H1 (cell line): ENCODE measurements at regions not wholly inside any gene's neighbourhood (a gene's known extent, or its start where the extent isn't known, plus 50 kb on each side); places are given as distances from the start of the nearest gene placed in this dataset.

Source experiments
- CTCF ChIA-PET: fragments of 300-600 bp; sonication (Branson Sonifier 250); formaldehyde crosslinking; loops from one replicate; lab custom pipeline; 2021; ENCODE audit not compliant: partially characterized antibody; lab: Charles Lee
- POLR2A ChIA-PET: fragments of 300-600 bp; sonication (Branson Sonifier 250); formaldehyde crosslinking; loops from one replicate; lab custom pipeline; 2021; ENCODE audit warnings: inconsistent platforms; ENCODE audit not compliant: partially characterized antibody; lab: Charles Lee
- DNase-seq, 2 experiments: peaks; one replicate each; pipeline versions ENCODE4 v3.0.0 to v3.0.0-alpha.2; 2010 to 2022; ENCODE audit warnings: low spot score in 2 of 2, low read depth in 1 of 2, mixed read lengths in 1 of 2
- FAIRE-seq: peaks from 2 replicates; lab custom pipeline; 2011; peaks lifted over from hg19 to GRCh38; lab: Jason Lieb, UNC
- H2AFZ ChIP-seq: 2 replicates; pipeline ENCODE4 v1.8.1; 2012; ENCODE audit warnings: low read length, inconsistent platforms
- H2AK5ac ChIP-seq: 2 replicates; pipeline ENCODE4 v1.6.1; 2013; ENCODE audit warnings: low read depth, low read length
- H2BK120ac ChIP-seq: replicated peaks from 2 replicates; pipeline ENCODE3; 2013; ENCODE audit warnings: low read depth, low read length, inconsistent platforms
- H2BK12ac ChIP-seq: 2 replicates; pipeline ENCODE4 v1.6.1; 2013; ENCODE audit warnings: low read depth, low read length
- H2BK15ac ChIP-seq: 2 replicates; pipeline ENCODE4 v1.6.1; 2013; ENCODE audit warnings: low read length
- H2BK20ac ChIP-seq: 2 replicates; pipeline ENCODE4 v1.6.1; 2013; ENCODE audit warnings: low read length
- H2BK5ac ChIP-seq: 2 replicates; pipeline ENCODE4 v1.6.1; 2013; ENCODE audit warnings: low read depth, low read length
- H3K14ac ChIP-seq: 2 replicates; pipeline ENCODE4 v1.6.1; 2013; ENCODE audit warnings: inconsistent platforms; ENCODE audit not compliant: insufficient read length
- H3K18ac ChIP-seq: 2 replicates; pipeline ENCODE4 v1.6.1; 2013; ENCODE audit warnings: low read length; ENCODE audit errors: extremely low read depth
- H3K23ac ChIP-seq: 2 replicates; pipeline ENCODE4 v1.6.1; 2013; ENCODE audit warnings: inconsistent platforms; ENCODE audit not compliant: insufficient read length
- H3K23me2 ChIP-seq: 2 replicates; pipeline ENCODE4 v1.6.1; 2013; ENCODE audit warnings: low read depth, low read length
- H3K27ac ChIP-seq: 2 replicates; pipeline ENCODE4 v1.6.1; 2011; ENCODE audit warnings: low read depth, low read length, inconsistent platforms
- H3K27me3 ChIP-seq, 4 experiments: replicated peaks in 1 of 4; 1 replicate in 1 of 4; 2 replicates in 3 of 4; pipeline versions ENCODE4 v1.6.1 to v1.8.1; 2011 to 2013; ENCODE audit warnings: low read length in 3 of 4, mild to moderate bottlenecking in 3 of 4, inconsistent platforms in 2 of 4, mixed read lengths in 2 of 4, moderate library complexity in 1 of 4; ENCODE audit not compliant: control insufficient read depth in 3 of 4, insufficient read depth in 3 of 4; ENCODE audit errors: extremely low read depth in 1 of 4
- H3K36me3 ChIP-seq, 4 experiments: 2 replicates each; pipeline versions ENCODE4 v1.6.1 to v1.8.1; 2011 to 2013; ENCODE audit warnings: mild to moderate bottlenecking in 4 of 4, low read length in 3 of 4, moderate library complexity in 2 of 4, control low read depth in 1 of 4, inconsistent platforms in 1 of 4; ENCODE audit not compliant: insufficient read depth in 4 of 4, control insufficient read depth in 2 of 4
- H3K4ac ChIP-seq: replicated peaks from 2 replicates; pipeline ENCODE3; 2013; ENCODE audit warnings: low read length, low read depth, mixed read lengths, inconsistent platforms; ENCODE audit not compliant: insufficient read length
- H3K4me1 ChIP-seq, 4 experiments: replicated peaks in 1 of 4; 1 replicate in 1 of 4; 2 replicates in 3 of 4; pipeline versions ENCODE4 v1.6.1 to v1.8.1; 2011 to 2013; ENCODE audit warnings: low read length in 3 of 4, inconsistent platforms in 2 of 4, mixed read lengths in 1 of 4; ENCODE audit not compliant: insufficient read depth in 4 of 4, control insufficient read depth in 3 of 4
- H3K4me2 ChIP-seq, 2 experiments: 2 replicates each; pipeline versions ENCODE4 v1.6.1 to v1.8.1; 2011 to 2013; ENCODE audit warnings: low read depth in 2 of 2, low read length in 2 of 2, control low read depth in 1 of 2, inconsistent platforms in 1 of 2, mild to moderate bottlenecking in 1 of 2; ENCODE audit not compliant: insufficient read depth in 1 of 2
- H3K4me3 ChIP-seq, 4 experiments: fragments of 200-600, 300-600 bp in 1 of 4; sonication (generic), shearing (Covaris generic), sonication (Bioruptor Twin) in 1 of 4; 2 replicates each; pipeline versions ENCODE4 v1.5.1 to v1.8.1; 2011 to 2016; ENCODE audit warnings: low read length in 4 of 4, low read depth in 3 of 4, control low read depth in 2 of 4, inconsistent platforms in 2 of 4, mild to moderate bottlenecking in 2 of 4, mixed read lengths in 1 of 4, moderate library complexity in 1 of 4; ENCODE audit not compliant: insufficient read depth in 2 of 4; ENCODE audit errors: extremely low read depth in 1 of 4
- H3K56ac ChIP-seq: replicated peaks from 2 replicates; pipeline ENCODE3; 2013; ENCODE audit warnings: low read depth, mild to moderate bottlenecking, mixed read lengths, low read length, inconsistent platforms; ENCODE audit not compliant: insufficient read length
- H3K79me1 ChIP-seq: 2 replicates; pipeline ENCODE4 v1.6.1; 2013; ENCODE audit warnings: low read depth, low read length, control low read depth
- H3K79me2 ChIP-seq, 2 experiments: 2 replicates each; pipeline versions ENCODE4 v1.6.1 to v1.8.1; 2012 to 2013; ENCODE audit warnings: low read length in 2 of 2, mild to moderate bottlenecking in 2 of 2, inconsistent platforms in 1 of 2; ENCODE audit not compliant: insufficient read depth in 2 of 2, control insufficient read depth in 1 of 2
- H3K9ac ChIP-seq, 4 experiments: replicated peaks in 1 of 4; 1 replicate in 1 of 4; 2 replicates in 3 of 4; pipeline versions ENCODE4 v1.6.1 to v1.8.1; 2011 to 2013; ENCODE audit warnings: low read depth in 3 of 4, low read length in 3 of 4, control low read depth in 2 of 4, mild to moderate bottlenecking in 2 of 4, moderate library complexity in 2 of 4, inconsistent platforms in 1 of 4; ENCODE audit errors: extremely low read depth in 1 of 4
- H3K9me3 ChIP-seq, 2 experiments: 2 replicates each; pipeline versions ENCODE4 v1.6.1 to v1.8.1; 2012 to 2013; ENCODE audit warnings: mild to moderate bottlenecking in 2 of 2, moderate library complexity in 2 of 2, control low read depth in 1 of 2, inconsistent platforms in 1 of 2, low read depth in 1 of 2, low read length in 1 of 2, mixed read lengths in 1 of 2; ENCODE audit not compliant: insufficient read depth in 2 of 2
- H4K20me1 ChIP-seq, 2 experiments: replicated peaks in 1 of 2; 2 replicates each; pipeline versions ENCODE3 to v1.8.1; 2011 to 2013; ENCODE audit warnings: inconsistent platforms in 2 of 2, low read length in 2 of 2, mild to moderate bottlenecking in 1 of 2; ENCODE audit not compliant: insufficient read depth in 2 of 2, control insufficient read depth in 1 of 2
- H4K5ac ChIP-seq: 2 replicates; pipeline ENCODE4 v1.6.1; 2013; ENCODE audit warnings: low read length, low read depth, mixed read lengths, inconsistent platforms; ENCODE audit not compliant: insufficient read length
- H4K8ac ChIP-seq: 2 replicates; pipeline ENCODE4 v1.8.0; 2013; ENCODE audit warnings: mild to moderate bottlenecking, moderate library complexity, low read length, inconsistent platforms; ENCODE audit not compliant: insufficient read depth; ENCODE audit errors: extremely low read depth
- H4K91ac ChIP-seq: replicated peaks from 2 replicates; pipeline ENCODE3; 2013; ENCODE audit warnings: low read length, mixed read lengths, inconsistent platforms; ENCODE audit not compliant: insufficient read length
- ASH2L ChIP-seq: fragments of 200-600, 300-600 bp; sonication (generic); IDR thresholded peaks from one replicate; pipeline ENCODE4 v1.7.1; 2017; ENCODE audit warnings: low read length
- BACH1 ChIP-seq: IDR thresholded peaks from 2 replicates; pipeline ENCODE4 v1.6.1; 2012; ENCODE audit warnings: low read length, improper control_type of control experiment
- BRCA1 ChIP-seq: IDR thresholded peaks from 2 replicates; pipeline ENCODE4 v1.6.1; 2012; ENCODE audit warnings: low read depth, low read length, improper control_type of control experiment
- CTBP2 ChIP-seq: IDR thresholded peaks from 2 replicates; pipeline ENCODE4 v1.7.0; 2011; ENCODE audit warnings: borderline replicate concordance, mild to moderate bottlenecking, moderate library complexity, mixed read lengths, low read length; ENCODE audit not compliant: insufficient read depth, insufficient read length
- EGR1 ChIP-seq: IDR thresholded peaks from 2 replicates; pipeline ENCODE4 v1.6.1; 2011; ENCODE audit warnings: low read depth, low read length, borderline replicate concordance
- MAX ChIP-seq: IDR thresholded peaks from 2 replicates; pipeline ENCODE4 v1.6.1; 2012; ENCODE audit warnings: inconsistent platforms
- NRF1 ChIP-seq: IDR thresholded peaks from 2 replicates; pipeline ENCODE4 v1.6.1; 2011; ENCODE audit warnings: mild to moderate bottlenecking, low read depth, low read length, improper control_type of control experiment
- POU5F1 ChIP-seq: IDR thresholded peaks from 2 replicates; pipeline ENCODE4 v1.6.1; 2011; ENCODE audit warnings: low read depth, mild to moderate bottlenecking, low read length, moderate library complexity
- RBBP5 ChIP-seq: IDR thresholded peaks from 2 replicates; pipeline ENCODE4 v1.7.1; 2012; ENCODE audit warnings: low read depth, mild to moderate bottlenecking, inconsistent platforms, low read length, moderate library complexity, borderline replicate concordance
- RFX5 ChIP-seq: IDR thresholded peaks from 2 replicates; pipeline ENCODE4 v1.6.1; 2011; ENCODE audit warnings: low read depth, low read length, improper control_type of control experiment, borderline replicate concordance
- RNF2 ChIP-seq: fragments of 200-900, 300-1000 bp; sonication (generic); IDR thresholded peaks from 2 replicates; pipeline ENCODE4 v1.7.1; 2016; ENCODE audit warnings: borderline replicate concordance, low read depth, mild to moderate bottlenecking, antibody characterized with exemption, low read length; ENCODE audit not compliant: poor library complexity, severe bottlenecking; ENCODE audit errors: missing control alignments
- SP4 ChIP-seq: IDR thresholded peaks from 2 replicates; pipeline ENCODE4 v1.6.1; 2012; ENCODE audit warnings: low read length, inconsistent platforms
- SUZ12 ChIP-seq: fragments of 200-600 bp; sonication (generic); IDR thresholded peaks from 2 replicates; pipeline ENCODE4 v1.6.1; 2012; ENCODE audit warnings: mild to moderate bottlenecking, inconsistent platforms, low read length, moderate library complexity, mixed read lengths
- TAF1 ChIP-seq: IDR thresholded peaks from 2 replicates; pipeline ENCODE4 v1.6.1; 2011; ENCODE audit warnings: mild to moderate bottlenecking, low read depth, low read length
- TAF7 ChIP-seq: optimal IDR thresholded peaks from 2 replicates; pipeline ENCODE3; 2011; ENCODE audit warnings: low read depth, mild to moderate bottlenecking, inconsistent platforms, low read length, moderate library complexity, borderline replicate concordance
- ZNF274 ChIP-seq: IDR thresholded peaks from 2 replicates; pipeline ENCODE4 v1.7.0; 2012; ENCODE audit warnings: low read length, borderline replicate concordance; ENCODE audit errors: extremely low read depth
- WGBS, 2 experiments: shearing (Covaris generic) in 1 of 2; methylation state at CpG; one replicate each; pipeline versions ENCODE4 v1.1.6 to v1.1.7; 2013 to 2015; ENCODE audit warnings: low lambda C conversion rate in 2 of 2, mixed read lengths in 2 of 2, inconsistent platforms in 1 of 2, low coverage in 1 of 2, missing lambda C conversion rate in 1 of 2; ENCODE audit not compliant: insufficient replicate concordance in 2 of 2, insufficient coverage in 1 of 2, insufficient read length in 1 of 2; ENCODE audit errors: extremely low coverage in 1 of 2, missing lambda C conversion rate in 1 of 2; 5-methylcytosine and 5-hydroxymethylcytosine counted together

- POLR2A ChIA-PET, result no interaction called here
- no peak for FAIRE-seq
- TF ChIP-seq EGR1, result no peak
- no peak for TF ChIP-seq ASH2L
- no peak for TF ChIP-seq BRCA1
- no peak for TF ChIP-seq BACH1
- no peak for TF ChIP-seq TAF7
- TF ChIP-seq SP4, result no peak
- no peak for TF ChIP-seq RFX5
- TF ChIP-seq POU5F1, result no peak
- TF ChIP-seq SUZ12, result no peak
- no peak for TF ChIP-seq RNF2
- no peak for TF ChIP-seq TAF1
- TF ChIP-seq RBBP5, result no peak
- no peak for TF ChIP-seq NRF1
- no peak for TF ChIP-seq MAX
- no peak for TF ChIP-seq CTBP2
- no peak for TF ChIP-seq ZNF274
These were observed 114.7 kb downstream of the TNFAIP3 start for GRCh38 chr6:137981758-137982157.

More at GRCh38 chr6:137981758-137982157, 114.7 kb downstream of the TNFAIP3 start:
- H4K8ac ChIP-seq, result no peak overlapping the region
- no peak overlapping the region for H3K4ac ChIP-seq
- H2BK12ac ChIP-seq, result no peak overlapping the region
- H3K23me2 ChIP-seq, result no peaks in the 10 kb centered on the region
- no peaks in the 10 kb centered on the region for H3K4me1 ChIP-seq
- no peak overlapping the region for H2BK20ac ChIP-seq
- no peaks in the 10 kb centered on the region for H4K20me1 ChIP-seq
- no peak overlapping the region for H2BK120ac ChIP-seq
- H2AK5ac ChIP-seq, result no peak overlapping the region
- no peak overlapping the region for H2BK15ac ChIP-seq
- no peaks in the 10 kb centered on the region for H3K79me2 ChIP-seq
- DNase-seq, result no peak
- H3K36me3 ChIP-seq, result no peaks in the 10 kb centered on the region
- 85% methylated on average over 3 of the region's 3 CpGs; no CpG with 5 or more reads in 1 of the 2 experiments for WGBS, 2 experiments
- H3K4me3 ChIP-seq, result no peak overlapping the region
- no peak overlapping the region for H2AFZ ChIP-seq
- no peaks in the 10 kb centered on the region for H3K27me3 ChIP-seq
- no peak overlapping the region for H3K18ac ChIP-seq
- H4K91ac ChIP-seq, result no peak overlapping the region
- no peak overlapping the region for H3K23ac ChIP-seq
- H3K56ac ChIP-seq, result no peak overlapping the region
- no peak overlapping the region for H3K27ac ChIP-seq
- no peak overlapping the region for H4K5ac ChIP-seq
- H3K9ac ChIP-seq, result no peak overlapping the region
- H3K79me1 ChIP-seq, result no peaks in the 10 kb centered on the region
- H3K14ac ChIP-seq, result no peak overlapping the region
- no peak overlapping the region for H3K4me2 ChIP-seq
- no peak overlapping the region for H2BK5ac ChIP-seq
- CTCF ChIA-PET, result no interaction called here
- H3K9me3 ChIP-seq, result no peaks in the 10 kb centered on the region
